NCI-H2029 treated with DMSO at 0.1 percent for 48 hours (cell line): ENCODE measurements at regions not wholly inside any gene's neighbourhood (a gene's known extent, or its start where the extent isn't known, plus 50 kb on each side); places are given as distances from the start of the nearest gene placed in this dataset.

ENCODE experiments used
- DNase-seq: peaks from one replicate; lab custom pipeline; 2025; lab: John Stamatoyannopoulos, UW

DNA sequence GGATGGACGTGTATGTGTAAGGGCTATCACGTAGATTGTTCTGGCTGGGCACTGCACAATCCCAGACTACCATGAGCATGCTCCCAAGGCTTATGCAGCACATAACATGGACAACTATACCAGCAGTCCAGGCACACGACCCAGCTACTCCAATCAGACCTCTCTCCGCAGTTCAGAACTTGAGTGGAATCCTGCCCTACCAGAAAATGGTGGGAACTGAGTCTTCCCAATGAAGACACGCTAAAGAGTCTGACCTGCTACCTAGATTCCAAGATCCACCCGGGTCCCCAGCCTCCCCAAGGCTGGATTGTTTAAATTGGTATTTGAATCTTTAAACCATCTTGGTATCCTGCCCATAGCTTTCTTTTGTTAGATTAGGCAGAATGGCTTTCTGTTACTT lies 251.3 kb upstream of the KAZN start:
- DNase-seq: no peak

DNA sequence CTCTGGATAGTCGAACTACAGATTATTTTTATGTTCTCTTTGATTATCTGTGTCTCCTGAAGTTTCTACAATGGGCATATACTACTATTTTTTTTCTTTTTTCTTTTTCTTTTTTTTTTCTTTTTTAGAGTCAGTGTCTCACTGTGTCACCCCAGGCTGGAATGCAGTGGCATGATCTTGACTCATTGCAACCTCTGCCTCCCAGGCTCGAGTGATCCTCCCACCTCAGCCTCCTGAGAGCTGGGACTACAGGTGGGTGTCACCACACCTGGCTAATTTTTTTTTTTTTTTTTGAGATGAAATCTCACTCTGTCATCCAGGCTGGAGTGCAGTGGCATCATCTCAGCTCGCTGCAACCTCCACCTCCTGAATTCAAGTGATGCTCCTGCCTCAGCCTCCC lies 250.7 kb upstream of the KAZN start:
- DNase-seq: no peak

DNA sequence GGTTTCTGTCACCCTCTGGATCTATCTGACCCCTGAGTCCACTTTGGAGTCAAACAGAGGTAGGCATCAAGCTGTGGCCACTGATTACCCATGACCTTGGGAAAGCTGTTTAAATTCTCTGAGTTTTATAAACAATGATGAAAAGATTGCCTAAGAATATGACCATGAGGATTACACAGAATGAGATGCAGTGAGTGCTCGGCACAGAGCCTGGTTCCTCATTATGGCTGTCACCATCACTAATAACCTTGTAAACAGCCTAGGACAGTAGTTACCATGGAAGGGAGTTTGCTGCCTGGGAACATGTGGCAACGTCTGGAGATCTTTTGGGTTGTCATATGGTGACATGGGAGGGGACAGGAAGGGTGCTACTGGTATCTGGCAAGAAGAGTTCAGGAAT lies 248.3 kb upstream of the KAZN start:
- no peak for DNase-seq

DNA sequence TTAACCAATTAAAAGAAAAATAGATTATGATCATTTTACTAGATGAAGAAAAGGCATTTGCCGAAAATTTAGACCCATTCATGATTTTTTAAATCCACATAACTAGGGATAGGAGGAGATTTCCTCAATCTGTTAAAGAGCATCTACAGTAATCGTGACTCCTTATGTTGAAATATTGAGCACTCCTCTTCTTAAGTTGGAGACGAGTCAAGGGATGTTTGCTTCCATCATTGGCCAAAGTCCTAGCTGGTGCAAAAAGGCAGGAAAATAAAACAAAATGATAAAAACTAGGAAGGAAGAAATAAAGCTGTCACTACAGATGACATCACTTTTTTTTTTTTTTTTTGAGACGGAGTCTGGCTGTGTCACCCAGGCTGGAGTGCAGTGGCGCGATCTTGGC lies 245.6 kb upstream of the KAZN start:
- no peak for DNase-seq

DNA sequence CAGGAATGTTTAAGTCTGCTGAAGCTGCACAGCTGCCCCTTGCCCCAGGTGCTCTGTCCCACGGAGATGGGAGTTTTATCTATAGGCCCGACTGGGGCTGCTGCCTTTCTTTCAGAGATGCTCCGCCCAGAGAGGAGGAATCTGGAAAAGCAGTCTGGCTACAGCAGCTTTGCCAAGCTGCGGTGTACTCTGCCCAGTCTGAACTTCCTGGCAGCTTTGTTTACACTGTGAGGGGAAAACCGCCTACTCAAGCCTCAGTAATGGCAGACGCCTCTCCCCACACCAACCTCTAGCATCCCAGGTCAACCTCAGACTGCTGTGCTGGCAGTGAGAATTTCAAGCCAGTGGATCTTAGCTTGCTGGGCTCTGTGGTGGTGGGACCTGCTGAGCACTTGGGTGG lies 237.5 kb upstream of the KAZN start:
- peak; percentile 18 for DNase-seq

DNA sequence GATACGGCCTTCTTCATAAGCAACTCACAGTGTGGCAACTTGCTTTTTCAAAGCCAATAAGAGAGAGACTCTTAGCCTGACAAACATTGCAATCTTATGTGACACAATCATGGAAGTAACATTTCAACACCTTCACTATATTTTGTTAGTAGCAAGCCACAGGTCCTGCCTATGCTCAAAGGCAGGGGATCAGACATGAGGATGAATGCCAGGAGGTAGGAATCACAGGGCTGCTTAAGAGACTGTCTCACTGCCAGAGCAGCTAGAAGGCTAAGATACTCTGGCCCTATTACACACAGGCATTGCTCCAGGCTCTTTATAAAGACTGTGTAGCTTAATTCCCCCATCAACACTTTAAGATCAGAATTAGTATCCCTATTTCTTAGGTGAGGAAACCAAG lies 236.2 kb upstream of the KAZN start:
- no peak for DNase-seq

DNA sequence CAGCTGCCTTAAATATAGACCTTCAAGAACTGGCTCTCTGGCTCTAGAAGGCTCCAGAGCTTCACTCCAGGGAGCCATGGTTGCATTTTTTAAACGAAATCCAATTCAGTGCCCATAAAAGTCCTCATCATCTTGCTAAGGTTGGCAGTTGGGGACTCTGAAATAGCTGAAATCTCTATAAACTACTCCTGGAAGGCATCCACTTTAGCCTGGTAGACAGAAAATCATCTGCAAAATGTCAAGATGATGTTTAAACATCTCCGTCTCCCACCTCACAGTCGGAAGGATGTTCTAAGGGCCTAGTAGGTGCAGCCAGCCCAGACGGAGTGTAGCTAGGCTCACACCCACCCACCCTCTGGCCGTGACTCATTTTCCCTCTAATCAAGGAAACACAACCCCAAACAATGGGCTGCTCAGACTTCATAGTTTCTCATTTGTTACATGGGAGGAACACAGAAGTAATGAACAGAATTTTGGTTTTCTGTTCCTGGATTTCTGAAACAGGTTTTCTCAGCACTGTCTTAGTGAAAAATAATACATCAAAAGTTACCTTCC lies 235.4 kb upstream of the KAZN start:
- no peak for DNase-seq

DNA sequence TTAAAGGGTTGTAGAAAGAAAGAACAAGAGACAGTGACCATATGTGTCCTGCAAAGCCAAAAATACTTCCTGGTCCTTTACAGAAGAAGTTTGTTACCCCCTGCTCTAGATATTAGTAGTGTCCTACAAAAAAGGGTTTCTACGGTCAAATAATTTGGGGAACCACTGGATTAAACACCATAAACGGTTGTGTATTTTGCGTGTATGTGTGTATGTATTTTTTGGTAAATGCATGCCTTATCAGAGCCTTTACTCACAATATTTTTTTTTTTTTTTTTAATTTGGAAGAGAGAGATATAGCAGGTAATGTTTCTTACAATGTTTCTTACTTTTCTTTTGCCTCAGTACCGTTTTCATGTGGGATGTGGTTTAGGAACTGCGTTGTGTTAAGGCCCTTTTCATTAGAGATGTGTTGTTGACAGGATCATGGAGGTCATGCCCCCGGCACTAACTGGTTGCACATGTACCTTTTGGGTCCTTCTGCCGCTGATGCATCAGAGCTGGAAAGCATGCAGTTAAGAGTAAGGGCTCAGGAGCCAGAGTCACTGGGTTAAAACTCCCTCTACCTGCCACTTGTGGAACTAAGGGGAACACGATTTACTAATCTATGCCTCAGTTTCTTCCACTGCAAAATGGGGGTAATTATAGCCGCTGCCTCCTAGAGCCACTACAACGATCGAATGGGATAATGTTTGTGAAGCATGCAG lies 234.6 kb upstream of the KAZN start:
- DNase-seq: no peak

DNA sequence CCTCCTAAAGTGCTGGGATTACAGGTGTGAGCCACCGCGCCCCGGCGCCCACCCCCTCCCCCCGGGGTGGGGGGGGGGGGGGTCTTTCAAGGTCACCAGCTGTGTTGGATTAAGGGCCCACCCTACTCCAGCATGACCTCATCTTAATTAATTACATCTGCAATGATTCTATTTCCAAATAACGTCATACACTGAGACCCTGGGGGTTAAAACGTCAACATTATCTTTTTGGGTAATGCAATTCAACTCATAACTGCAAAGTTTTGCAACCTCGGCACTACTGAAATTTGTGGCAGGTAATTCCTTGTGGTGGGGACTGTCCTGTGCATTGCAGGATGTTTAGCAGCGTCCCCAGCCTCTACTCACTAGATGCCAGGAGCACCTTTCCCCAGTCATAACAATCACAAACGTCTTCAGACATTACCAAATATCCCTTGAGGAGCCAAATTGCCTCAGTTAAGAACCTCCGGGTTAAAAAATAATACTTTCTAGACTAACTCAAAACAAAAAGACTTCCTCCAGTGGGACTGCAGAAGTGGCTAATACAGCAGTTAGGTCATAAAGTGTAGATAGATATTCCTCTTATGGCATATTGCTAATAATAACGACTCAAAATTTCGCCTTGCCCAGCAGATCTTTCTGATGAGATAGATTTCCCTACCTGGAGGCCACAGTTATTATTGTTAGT lies 233.0 kb upstream of the KAZN start:
- no peak for DNase-seq

DNA sequence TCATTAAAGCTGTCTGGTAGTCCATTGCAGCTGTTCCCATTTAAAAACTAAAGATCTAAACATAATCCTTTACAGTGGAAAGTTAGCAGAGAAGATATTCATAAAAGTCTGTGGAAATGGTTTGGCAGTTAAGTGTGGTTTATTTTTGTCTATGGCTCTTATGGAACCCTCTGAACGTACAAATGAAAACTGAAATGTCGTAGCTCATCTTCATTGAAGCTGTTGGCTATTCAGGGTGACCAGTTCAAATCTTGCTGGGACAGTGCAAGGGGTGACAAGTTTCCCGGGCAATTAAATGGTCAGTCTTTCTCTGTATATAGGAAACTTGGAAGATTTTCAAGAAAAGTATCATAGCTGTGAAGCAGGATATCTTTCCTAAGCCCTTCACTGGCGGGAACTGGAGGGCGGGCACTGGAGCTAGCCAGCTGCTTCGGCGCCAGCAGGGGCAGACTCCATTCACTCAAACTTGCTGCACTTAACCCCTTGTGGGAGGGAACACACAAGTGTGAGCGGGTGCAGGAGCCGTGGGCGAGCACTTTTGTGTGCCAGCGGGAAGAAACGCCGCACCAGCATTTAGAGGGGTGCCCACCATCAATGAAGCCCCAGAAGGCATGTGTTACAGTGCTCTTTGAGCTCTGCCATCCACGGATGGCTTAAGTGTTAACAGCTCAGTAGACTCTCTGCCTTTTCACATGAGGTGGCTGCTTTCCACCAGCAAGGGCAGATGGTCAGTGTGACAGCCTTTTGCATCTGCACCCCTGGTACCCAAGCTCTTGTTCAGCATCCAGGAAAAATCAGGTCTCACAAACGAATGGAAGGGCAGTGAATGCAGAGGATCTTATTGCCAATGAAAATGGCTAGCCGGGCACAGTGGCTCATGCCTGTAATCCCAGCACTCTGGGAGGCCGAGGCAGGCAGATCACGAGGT lies 232.1 kb upstream of the KAZN start:
- no peak for DNase-seq

DNA sequence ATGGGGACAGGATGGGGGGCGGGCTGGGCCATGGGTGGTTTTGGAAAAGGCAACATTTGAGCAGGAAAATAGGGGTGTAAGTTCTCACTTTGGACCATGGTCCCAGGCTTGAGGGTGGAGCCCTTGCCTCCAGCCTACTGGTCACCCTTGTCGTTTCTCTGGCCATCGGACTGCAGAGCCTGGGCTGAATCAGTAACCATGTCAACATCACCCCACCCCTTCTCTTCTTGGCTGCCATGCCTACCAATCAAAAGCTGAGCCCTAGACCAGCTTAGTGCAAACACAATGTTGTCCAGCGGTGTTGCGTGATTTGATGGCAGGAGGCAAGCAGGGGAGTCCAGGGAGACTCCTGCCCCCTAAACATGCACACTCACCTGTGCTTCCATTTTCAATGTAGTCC lies 231.0 kb upstream of the KAZN start:
- no peak for DNase-seq

DNA sequence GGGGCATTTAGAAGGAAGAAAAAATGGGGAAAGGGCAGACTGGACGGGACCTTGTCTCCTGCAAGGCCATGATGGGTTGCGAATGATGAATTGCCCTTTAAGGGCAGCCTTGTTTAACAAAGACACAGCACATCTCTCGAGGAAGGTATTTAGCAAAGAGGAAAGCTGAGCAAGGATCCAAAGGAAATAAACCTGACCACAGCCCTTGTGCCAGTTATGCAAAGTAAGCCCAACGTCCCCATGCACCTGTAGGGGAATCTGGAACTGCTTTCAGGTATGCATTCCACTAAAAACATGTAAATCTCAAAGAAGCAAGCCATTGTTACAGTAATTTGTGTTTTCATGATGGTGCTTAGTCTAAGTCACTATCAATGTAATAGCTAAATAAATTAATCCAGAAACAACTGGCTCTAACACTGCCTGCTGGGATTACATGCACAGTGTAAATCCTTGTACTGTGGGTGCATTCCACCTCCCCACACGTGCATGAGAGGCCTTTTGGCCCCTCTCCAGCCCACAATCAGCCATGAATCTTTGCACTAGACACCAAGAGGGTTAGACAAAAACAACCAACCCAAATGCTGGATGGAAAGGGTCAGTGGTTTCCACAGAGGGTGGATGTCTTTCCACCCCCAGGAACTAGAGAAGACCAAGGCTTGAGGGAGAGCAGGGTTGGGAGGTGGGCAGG lies 228.8 kb upstream of the KAZN start:
- DNase-seq: no peak

DNA sequence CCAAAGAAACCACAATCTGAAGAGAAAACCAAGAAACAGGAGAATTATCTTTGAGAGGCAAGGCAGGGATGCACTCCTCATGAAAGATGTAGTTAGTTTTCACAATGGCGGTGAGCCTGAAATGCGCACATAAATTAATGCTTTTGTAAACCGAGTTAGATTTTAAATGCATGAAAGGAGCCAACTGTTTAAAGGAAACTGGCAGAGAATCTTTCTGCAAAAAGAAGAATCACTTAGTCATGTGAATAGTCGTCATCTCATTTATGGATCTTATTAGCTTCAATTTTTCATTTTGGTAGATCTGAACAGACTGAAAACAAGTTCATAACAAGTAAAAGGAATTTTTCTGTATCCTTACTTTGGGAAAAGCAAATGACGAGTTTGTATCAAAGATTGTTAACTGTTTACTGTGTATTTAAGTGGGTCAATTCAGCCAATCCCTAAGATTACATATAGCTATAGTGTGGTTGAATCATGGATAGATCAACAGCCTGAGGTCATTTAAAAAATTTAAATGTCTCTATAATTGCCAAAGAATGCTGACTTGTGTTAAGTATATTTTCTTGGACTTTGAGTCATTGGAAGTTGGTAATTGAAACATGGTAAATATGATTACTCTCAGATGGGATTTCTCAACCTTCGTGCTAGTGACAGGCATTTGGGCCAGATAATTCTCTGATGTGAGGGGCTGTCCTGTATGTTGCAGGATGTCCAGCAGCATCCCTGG lies 226.6 kb upstream of the KAZN start:
- DNase-seq: no peak

DNA sequence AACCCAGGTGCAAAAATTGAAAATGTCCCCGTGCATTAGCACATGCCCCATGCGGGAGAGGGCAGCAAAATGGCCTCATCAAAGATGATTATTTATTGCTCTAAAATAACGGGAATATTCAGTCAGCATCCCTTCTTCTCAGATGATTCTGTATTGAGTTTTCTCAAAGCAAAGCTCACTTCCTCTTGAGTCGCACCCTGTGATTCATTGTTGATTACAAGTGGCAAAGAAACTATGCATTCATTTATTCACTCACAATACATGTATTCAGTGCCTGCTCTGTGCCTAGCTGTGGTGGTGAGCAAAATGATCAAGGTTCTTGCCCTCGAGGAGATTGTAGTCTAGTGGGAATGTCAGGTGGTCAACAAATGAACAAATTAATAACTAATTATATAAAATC lies 226.0 kb upstream of the KAZN start:
- DNase-seq: no peak

DNA sequence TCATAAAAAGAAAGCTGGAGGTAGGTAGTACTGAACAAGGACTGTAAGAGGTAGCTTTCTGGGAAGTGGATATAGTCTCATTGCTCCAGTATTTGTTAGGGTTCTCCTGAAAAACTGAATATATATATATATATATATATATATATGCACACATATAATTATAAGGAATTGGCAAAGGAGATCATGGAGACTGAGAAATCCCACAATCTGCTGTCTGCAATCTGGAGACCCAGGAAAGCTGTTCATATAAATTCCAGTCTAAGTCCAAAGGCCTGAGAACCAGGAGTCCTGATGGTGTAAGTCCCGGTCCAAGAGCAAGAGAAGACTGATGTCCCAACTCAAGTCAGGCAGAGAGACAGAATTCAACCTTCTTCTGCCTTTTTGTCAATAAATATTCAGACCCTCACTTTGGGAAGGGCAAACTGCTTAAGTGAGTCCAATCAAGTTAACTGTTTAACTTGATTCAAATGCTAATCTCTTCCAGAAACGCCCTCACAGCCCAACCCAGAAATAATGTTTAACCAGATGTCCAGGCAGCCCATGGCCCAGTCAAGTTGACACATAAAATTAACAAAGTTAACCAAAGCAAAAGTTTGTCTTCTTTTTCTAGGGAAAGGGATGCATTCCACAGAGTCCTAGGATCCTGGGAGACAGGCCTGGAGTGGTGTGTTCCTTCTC lies 225.3 kb upstream of the KAZN start:
- no peak for DNase-seq

DNA sequence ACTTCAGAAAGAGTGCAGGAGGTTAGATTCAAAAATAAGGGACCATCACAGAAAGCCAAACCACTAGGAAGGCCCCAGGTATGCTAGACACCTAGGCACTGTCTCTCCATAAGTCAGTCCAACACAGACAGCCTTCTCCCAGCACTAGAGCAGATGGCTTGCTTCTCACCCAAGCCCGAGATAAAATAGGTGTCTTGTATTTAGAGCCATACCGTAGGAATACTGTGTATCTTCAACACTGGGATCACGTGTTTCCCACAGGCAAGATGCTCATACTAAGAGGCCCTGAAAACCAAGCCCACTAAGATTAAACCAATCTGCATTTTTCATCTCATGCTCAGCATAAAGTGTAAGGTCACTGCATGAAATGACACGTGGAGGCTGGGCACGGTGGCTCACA lies 223.3 kb upstream of the KAZN start:
- DNase-seq: no peak

DNA sequence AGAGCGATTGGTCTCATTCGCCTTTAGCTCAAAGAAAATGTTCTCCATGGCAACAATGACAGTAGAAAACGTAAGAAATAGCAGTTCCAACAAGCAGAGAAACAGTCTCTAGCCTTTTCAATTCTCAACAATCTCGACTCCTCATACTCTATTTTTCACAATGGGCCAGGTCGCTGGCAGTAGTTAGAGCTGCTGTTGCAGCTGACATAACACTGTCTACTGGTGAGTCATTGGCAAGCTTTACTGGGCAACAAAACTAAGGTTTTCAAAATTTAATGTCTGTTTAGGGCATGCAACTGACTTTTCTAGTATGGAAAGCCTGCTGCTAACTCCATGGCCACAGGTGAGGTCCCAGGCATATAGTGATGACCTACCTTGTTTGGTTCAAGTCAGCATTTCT lies 221.1 kb upstream of the KAZN start:
- no peak for DNase-seq

DNA sequence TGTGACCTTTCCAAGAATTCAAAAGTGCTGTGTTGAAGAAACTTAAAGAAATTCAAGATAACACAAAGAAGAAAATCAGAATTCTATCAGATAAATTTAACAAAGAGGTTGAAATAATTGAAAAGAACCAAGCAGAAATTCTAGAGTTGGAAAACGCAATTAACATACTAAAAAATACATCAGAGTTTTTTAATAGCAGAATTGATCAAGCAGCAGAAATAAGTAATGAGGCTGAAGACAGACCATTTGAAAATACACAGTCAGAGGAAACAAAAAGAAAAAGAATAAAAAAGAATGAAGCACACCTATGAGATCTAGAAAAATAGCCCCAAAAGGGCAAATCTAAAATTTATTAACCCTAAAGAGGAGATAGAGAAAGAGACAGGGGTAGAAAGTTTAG lies 218.1 kb upstream of the KAZN start:
- no peak for DNase-seq

DNA sequence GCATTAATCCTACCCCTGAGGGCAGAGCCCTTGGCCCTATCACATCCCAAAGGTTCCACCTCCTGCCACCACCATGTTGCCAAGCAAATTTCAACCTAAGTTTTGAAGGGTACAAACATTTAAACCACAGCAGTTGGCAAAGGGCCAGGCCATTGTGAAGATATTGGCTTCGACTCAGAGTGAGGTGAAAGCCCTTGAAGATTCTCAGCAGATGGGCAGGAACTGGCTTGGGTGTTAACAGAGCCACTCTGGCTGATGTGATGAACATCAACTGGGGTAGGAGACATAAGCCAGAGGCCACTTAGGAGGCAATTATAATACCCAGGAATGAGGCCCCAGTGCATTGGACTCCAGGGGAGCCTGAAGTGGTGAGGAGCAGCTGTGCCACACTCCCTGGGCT lies 207.7 kb upstream of the KAZN start:
- DNase-seq: peak; percentile 18

DNA sequence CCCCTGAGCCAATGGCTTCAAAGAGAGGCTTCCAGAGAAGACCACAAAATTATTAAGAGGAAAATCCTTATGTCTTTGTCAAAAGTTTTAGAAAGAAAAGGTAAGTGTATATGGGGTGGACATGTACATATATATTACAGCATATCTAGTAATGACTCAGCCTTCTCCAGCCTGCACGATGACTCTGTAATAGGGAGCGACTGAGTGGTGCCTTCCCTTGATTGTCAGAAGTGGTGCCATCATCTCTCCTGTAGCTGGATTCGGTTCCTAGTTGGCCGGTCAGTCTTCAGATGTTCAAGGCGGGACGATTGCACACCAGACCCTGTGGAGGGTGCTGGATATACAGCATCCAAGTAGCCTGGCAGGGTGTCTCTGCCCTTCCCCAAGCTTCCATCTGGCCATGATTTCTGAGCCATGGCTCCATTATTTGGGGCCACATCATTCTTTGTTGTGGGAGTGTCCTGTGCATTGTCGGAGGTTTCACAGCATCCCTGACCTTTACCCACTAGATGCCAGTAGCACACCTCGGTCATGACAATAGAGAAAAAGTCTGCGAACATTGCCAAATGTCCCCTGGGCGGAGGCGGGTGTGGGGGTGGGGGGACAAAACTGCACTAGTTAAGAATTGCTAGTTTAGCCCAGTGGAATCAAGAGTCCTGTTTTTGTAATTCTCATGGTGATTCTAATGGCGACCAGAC lies 206.2 kb upstream of the KAZN start:
- no peak for DNase-seq
